Stimulated activated CD4-positive, alpha-beta T cell treated with anti-CD3 and anti-CD28 coated beads, Interleukin-2, amount 100 ng/mL, for 24 hours (primary cell): ENCODE measurements at regions not wholly inside any gene's neighbourhood (a gene's known extent, or its start where the extent isn't known, plus 50 kb on each side); places are given as distances from the start of the nearest gene placed in this dataset.

ENCODE experiments used
- DNase-seq, 2 donors: peaks; one replicate each; pipeline ENCODE4 v3.0.0-alpha.2; 2020

DNA sequence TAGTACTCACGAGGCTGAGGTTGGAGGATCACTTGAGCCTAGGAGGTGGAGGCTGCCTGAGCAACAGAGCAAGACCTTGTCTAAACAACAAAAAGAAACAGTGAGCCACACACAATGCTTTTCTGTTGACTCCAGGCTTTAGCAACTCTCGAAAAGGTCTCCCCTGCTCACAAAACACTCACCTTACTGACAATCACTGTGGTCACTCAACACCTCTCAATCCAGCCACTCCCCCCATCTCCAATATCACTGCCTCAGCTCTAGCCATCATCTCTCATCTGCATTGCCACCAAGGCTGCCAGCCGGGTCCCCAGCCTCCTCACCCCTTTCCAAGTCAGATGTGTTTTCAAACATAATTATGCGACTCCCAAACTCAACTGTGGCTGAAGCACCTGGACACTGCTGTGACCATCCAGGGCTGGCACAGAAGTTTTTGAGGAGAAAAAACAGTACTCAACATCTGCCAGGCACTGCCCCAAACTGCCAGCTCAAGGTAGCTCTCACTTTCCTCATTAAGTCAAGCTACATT, 218.0 kb upstream of the ARID1B start:
- DNase-seq = no peak

DNA sequence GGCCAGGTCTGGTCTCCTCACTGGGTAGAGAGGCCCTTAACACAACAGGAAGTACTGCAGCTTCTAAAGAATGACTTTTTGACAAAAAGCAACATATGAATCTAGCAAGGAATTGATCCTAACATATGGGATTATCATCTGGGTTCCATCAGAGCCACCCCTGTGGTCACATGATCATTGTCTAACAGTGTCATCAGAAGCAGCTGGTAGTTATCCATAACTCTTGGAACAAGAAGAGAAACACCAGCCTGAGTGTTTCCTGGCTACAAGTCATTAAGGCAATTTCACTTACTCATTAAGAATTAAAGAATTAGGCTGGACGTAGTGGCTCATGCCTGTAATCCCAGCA, 219.3 kb upstream of the ARID1B start:
- no peak for DNase-seq

DNA sequence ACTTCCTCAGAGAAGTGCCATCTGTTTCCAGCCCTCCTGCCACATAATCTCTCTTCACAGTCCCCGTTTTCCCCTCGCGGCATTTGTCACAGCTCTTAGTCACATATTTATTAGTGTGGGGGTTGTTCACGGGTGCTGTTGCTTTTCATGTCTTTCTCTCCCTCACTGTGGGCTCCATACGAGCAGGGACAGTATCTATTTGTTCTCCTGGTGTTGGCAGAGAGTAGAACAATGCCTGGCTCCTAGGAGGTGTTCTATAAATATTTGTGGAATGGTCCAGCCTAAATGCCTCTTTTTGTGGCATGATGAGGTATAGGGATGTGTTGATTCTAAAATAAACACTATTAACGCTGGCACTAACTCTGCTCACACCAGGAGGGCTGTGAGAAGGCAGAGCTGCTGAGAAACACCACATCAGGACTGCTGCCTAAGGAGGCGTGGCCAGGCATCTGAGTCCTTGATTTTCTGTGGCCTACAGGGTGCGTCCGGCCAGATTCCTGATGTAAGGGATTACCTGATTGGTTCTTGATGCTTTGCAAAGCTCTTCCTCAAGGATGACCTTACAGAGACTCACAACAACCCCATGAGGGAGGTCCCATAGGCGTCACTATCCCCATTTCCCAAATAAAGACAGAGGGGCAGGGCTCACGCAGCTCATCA, 219.8 kb upstream of the ARID1B start:
- no peak for DNase-seq

DNA sequence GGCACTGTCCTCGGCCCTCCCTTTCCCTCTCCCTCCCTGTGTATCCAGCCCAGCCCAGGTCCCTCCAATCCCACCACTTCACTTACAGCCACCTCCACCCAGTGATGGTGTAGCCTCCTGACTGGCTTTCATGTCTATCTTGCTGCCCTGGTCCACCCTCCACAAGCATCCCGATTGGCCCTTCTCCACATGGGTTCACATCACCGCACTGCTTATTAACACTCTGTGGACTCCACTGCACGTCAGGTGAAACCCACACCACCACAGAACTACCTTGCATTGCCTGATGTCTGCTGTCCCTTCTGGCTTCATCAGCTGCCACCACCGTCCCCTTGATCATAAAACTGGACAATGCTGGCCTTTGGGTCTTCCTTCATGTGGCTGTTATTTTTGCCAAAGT, 220.4 kb upstream of the ARID1B start:
- no peak for DNase-seq

DNA sequence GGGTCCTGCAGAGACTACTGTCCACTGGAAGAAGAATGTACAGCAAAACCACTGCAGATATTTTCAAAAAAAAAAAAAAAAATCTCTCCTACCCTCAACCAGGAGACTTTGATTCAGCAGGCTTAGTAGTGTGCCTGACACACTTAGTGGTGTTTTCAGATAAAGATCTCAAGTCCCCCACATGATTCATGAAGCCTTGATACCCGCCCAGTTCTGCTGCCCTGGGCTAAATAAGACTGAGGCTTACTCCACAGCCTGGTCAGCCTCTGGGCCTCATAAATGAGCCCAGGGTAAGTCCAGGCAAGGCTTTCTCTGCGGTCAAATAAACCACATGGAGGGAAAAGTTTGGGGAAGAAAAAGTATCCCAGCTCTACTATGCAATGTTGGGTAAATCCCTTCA, 222.1 kb upstream of the ARID1B start:
- no peak for DNase-seq

DNA sequence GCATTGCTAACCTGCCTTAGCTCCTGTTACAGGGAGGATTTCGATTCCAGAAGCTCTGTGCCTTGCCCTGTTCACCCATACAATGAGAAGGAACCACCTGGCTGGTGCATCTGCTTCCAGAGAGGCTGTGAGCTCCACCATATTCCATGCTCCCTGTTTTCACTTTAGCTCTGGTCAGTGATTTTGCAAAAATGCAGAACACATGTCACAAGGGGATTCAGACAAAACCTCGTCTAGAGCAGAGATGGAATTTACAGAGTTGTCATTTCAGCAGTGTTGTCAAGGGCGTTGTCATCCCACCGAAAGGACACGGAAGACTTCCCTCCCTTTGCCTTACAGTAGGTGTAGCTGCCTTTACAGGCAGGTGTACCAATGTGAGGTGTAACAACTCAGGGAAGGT, 223.0 kb upstream of the ARID1B start:
- DNase-seq = no peak

DNA sequence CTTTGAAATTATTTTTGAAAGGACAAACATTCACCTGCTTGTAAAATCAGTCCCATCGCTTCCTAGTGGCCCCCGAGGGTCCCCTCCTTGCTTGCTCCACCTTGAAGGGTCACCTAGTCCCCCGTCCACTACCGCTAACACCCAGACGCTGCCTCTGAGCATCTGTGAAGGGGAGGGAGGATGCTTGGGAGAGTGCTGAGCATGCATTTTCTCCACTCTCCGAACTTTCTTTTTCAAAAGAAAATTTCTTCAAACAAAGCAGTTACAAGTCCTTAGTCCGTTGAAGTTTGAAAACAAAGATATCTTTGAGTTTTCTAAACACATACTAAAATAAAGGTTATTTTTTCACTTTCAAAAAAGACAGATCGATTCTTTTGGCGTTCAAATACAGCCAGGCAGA, 224.3 kb upstream of the ARID1B start:
- no peak for DNase-seq

DNA sequence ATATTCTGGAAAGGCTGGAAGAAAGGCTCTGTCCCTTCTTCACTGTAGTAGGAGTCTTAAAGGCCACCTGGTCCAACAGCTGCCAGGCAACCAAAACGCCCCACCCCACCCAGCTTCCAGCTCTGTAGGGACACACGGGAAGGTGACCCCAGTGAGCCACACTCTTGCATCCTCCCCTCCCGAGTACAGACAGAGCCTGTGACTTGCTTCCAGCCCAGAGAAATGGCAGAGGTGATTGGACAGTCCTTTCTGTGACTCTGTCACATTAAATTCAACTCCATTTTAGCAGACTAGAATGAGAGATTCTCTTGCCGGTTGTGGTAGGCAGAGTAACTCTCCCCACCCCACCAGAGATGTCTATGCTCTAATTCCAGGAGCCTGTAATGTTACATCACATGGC, 226.2 kb upstream of the ARID1B start:
- DNase-seq = no peak

DNA sequence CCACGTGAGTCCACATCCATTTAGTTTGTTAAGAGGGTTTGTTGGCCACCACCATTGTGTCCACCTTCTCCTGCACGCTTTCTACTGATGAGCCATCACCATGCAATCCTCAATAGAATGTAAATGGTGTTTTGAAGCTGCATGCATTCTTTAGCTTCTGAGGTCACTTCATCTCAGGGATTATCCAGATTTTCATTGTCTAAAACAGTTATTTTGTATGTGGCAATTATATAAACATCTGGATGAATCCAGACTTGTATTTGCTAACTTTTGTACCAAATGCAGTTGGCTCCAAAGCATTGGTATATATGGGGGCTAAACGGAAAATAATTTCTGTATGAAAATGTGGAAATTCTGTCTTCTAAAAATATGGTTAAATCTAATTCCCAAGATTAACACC, 231.2 kb upstream of the ARID1B start:
- DNase-seq = no peak

DNA sequence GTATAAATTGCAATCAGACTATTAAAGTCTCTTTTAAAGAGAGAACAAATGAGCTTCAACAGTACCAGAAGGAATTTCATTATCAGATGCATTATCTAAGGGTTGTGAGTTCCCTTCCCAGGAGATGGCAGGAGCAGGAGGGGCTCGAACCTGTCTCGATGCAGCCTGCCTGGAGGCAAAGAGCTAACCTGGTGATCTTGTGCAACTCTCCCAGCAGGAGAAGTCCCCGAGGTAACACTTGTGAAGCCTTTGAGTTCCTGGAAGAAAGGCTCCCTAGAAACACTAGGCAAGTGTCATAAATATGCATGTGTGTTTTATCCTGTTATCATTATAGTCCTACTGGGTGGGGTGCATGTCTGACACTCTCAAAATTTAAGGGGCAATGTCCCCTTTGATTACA, 232.2 kb upstream of the ARID1B start:
- no peak for DNase-seq

DNA sequence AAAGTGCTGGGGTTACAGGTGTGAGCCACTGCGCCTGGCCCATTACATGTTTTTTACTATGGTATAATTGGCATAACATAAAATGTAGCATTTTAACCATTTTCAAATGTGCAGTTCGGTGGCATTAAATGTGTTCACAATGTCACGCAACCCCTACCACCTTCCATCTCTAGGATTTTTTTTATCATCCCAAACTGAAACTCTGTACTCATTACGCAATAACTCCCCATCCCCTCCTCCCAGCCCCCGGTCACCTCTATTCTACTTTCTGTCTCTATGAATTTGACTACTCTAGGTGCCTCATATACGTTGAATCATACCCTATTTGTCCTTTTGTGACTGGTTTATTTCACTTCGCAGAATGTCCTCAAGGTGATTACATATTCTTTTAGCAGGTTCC, 233.1 kb upstream of the ARID1B start:
- DNase-seq = no peak

DNA sequence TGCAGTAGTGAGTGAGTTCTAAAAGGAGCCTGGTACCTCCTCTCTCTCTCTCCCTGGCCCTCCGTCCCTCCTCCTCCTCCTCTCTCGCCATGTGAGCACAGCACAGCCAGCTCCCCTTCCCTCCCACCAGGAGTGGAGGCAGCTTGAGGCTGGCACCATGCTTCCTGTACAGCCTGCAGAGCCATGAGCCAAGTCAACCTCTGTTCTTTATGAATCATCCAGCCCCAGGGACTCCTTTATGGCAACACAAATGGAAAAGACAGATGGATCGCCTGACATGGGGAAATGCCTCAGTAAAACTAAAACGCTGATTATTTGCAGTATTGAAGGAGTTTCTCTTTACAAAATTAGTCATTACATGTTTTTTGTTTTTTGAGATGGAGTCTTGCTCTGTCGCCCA, 233.7 kb upstream of the ARID1B start:
- no peak for DNase-seq

DNA sequence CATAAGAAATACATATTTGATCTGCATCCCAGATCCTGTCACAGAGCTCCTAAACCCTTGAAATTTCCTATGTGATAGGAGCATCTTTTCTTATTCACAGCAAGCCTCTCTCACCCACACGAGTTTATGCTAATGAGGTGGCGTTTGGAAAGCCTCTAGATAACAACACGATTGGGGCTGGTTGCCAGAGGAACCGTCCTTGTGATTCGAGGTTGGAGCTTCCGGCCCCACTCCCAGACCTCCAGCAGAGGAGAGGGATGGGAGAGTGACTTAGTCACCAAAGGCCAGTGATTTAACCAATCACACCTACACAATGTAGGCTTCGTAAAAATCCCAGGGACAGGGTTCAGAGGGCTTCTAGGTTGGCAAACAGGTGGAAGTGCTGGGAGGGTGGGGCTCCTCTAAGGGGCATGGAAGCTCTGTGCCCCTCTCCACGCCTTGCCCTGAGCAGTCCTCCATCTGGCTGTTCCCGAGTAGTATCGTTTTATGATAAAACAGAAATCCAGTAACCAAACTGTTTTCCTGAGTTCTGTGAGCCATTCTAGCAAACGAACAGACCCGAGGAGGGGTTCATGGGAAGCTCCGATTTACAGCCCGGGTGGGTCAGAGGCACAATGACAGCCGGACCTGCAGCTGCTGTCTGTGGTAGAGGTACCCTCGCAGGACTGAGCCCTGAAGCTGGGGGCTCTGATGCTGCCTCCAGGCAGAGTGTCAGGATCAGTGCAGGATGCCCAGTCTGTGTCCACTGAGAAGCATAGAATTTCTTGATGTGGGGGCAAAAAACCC, 238.1 kb upstream of the ARID1B start:
- DNase-seq = no peak

DNA sequence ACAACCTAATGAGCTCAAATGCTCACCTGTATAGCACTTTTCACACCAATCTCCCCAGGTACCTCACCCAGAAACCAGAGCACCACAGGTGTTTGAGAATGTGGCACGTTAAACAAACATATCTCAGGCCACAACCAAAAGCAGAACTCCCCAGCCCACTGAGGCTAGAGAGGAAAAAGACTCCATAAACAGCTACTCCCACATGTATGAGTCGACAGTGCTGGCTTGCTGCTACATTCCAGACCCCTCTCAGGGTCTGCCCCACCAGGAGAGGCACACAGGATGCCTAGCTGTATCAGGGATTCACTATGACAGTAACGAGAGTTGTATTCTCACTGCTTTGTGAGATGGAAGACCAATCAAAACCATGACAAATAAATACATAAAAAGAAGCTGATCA, 242.6 kb upstream of the ARID1B start:
- DNase-seq = no peak

DNA sequence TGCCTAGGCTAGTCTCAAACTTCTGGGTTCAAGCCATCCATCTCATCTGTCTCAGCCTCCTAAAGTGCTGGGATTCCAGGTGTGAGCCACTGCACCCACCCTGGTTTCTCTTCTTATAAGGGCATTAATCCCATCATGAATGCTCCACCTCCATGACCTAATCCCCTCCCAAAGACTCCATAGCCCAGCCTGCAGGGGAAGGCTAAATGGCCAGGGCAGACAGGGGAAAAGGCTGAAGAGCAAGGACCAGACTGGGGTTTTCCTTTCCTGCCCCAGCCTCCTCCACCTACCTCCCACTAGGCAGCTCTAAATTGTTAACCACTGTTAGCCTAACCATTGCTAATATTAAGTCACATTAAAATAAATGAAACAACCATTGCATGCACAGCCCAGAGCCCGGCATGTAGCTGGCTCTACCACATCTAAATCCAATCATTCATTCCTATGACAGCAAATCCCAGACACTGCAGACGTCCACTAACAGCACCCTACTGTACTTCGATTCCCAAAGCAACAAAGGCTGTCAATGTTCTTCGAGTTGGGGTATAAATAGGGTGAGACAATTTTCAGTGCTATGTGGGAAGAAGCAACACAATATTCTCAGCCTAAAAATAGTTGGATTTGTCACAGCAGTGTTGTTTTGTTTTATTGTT, 243.2 kb upstream of the ARID1B start:
- no peak for DNase-seq

DNA sequence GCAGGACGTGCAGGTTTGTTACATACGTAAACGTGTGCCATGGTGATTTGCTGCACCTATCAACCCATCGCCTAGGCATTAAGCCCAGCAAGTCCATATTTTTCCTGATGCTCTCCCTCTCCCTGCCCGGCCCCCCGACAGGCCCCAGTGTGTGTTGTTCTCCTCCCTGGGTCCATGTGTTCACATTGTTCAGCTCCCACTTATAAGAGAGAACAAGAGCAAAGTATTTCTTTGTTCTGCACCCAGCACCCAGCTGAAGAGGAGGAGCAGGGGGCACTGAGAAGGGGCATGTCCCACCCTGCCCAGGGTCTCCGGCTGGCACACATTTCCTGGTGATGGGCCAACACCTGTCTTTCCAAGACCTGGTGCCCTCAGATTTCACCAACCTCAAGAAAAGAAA, 251.1 kb upstream of the ARID1B start:
- no peak for DNase-seq

DNA sequence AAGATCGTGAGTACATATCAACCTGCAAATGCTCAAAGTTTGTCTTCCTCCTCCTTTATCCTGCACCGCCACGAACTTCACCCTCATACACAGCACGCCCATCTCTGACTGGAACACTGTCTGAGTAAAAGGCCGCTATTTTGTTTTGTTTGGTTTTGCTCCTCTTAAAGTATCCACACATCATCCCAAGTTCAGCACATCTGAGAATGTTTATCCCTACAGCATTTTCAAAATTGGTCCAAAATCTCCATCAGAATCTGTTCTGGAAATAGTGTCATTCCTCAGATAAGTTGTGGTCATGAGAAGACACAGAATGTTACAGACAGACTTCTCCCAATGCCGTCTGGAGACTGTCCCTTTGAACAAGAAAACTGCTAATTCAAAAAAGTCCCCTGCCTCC, 251.6 kb upstream of the ARID1B start:
- no peak for DNase-seq

DNA sequence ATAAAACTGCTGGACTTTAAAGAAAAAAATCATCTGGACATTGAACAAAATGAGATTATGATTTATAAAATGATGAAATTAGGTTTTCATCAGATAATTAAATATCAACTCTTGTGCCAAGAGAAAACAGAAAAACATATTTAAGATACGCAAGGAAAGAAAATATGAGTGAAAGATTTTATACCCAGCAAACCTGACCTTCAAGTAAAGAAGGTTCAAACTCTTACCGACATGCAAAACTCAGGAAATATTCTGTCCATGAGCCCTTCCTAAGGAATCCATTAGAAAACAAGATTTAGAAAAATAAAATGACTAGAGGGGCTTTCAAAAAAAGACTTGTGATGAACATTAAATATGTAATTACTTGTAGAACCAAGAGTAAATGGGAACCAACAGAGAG, 257.2 kb upstream of the ARID1B start:
- no peak for DNase-seq

DNA sequence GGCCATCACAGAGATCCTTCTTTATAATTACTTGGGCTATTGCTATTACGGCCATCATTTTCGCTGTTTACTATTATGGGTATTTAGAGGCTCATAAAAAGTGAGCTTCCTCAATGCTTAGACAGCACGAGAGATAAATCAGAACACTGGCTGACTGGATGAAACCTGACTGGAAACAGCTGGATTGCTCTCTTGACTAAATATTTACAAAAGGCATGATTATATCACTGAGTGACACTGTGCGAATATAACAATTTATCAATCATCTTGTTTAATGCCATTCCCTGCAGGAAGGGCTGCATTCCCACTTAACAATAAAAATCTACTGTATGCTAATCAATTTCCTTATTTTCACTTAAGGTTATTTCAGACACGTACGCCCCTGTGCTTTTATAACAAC, 260.1 kb upstream of the ARID1B start:
- DNase-seq = no peak

DNA sequence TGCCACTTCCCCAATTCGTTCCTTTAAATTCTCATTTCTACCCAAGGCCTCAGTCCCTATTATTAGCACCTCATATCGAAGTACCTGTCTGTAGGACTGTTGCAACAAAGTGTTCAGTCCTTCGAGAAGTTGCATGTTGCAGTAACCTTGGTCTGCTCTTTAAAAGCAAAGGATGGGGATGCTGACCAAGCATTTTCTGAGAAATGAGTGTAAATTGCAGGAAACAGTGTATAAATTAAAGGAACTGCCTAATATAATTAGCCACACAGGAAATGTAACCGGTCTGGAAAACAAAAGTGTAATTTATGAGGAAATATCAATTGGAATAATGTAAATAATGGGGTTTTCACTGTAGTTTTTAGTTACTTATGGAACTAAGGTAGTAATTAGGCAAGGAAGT, 261.9 kb upstream of the ARID1B start:
- DNase-seq = no peak

DNA sequence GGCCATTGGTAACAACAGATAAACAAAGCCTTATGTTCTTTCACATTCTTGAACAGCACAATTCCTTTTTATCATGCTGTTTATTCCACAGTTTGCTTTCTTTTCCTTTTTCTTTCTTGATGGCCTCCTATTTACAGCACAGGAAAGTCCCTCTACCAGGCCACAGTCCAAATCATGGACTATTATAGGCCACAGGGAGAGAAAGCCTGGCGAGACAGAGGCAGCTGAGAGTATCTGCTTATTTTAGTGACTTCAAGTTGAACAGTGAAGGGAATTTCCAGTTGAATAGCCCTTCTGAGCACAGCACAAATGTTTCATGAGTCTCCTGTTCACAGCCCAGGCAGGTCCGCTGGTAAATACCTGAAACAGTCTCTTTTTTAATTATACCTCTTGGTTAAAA, 263.7 kb upstream of the ARID1B start:
- DNase-seq = no peak

DNA sequence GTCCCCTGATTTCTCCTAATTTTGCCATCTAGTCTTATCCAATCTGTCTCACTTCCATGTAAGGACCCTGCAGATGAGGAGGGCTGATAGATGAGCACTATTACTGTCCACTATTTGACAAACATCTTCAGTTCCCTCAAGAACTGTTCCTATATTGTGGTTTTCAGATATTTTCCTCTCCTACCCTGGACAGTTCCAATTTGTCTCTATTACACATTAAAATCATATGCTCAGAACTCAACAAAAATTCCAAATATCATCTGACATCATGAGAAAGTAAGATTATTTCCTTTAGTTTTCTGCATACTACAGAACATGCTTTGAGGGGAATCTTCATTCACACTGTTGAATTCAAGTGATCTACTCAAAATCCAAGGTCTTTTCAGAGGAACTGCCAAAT, 265.6 kb upstream of the ARID1B start:
- DNase-seq = no peak

DNA sequence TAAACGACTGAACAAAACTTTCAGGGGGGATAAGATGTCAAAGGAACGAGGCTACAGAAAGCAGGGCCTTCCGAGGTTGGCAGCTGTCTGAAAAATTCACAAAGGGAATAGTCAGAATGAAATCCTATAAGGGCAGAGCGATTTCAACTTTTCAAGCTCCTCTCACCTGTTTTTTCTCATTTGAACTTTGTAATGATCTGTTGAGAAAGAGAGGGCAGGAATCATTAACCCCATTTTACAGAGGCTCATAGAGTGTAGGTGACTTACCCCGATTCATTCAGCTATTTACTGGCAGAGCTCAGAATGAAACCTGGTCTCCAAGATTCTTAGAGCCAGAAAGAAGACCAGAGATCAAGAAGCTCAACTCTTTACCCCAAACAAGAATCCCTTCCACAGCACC, 266.1 kb upstream of the ARID1B start:
- DNase-seq = no peak

DNA sequence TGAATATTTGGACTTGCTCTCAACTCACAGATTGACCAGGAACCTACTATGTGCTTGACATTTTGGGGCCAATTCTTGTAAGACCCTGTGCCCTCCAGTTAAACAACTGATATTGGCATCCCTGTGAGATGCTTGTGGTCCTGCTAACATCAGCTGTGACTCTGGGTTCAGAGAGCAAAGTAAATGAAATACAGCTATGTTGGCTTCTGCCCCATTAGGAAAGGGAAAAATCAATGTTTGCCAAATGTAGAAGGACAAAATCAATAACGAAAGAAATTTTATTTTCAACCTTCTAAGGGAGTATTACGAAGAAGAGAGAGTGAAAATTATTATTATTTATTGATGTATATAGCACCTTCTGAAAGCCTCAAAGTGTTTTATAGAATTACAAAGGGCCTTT, 266.9 kb upstream of the ARID1B start:
- no peak for DNase-seq
